Neural cell (in vitro differentiated cells): ENCODE measurements at regions not wholly inside any gene's neighbourhood (a gene's known extent, or its start where the extent isn't known, plus 50 kb on each side); places are given as distances from the start of the nearest gene placed in this dataset.

ENCODE experiments used
- CTCF ChIP-seq: fragments of 450-650 bp; IDR thresholded peaks from 2 replicates; pipeline ENCODE4 v1.5.1; 2014; ENCODE audit warnings: antibody characterized with exemption, mild to moderate bottlenecking, moderate library complexity; ENCODE audit not compliant: poor library complexity, severe bottlenecking
- EP300 ChIP-seq: fragments of 450-650 bp; conservative IDR thresholded peaks from 2 replicates; pipeline ENCODE4 v1.6.1; 2014; ENCODE audit warnings: antibody characterized with exemption, mild to moderate bottlenecking, moderate library complexity; ENCODE audit not compliant: poor library complexity, severe bottlenecking
- EZH2 ChIP-seq: fragments of 200-600, 300-800 bp; shearing (Covaris generic), sonication (generic); IDR thresholded peaks from 2 replicates; pipeline ENCODE4 v1.6.1; 2014; ENCODE audit warnings: antibody characterized with exemption, low read length, borderline replicate concordance, mild to moderate bottlenecking; ENCODE audit not compliant: insufficient read depth, poor library complexity, severe bottlenecking
- RAD21 ChIP-seq: fragments of 450-650 bp; conservative IDR thresholded peaks from 2 replicates; pipeline ENCODE4 v1.6.1; 2014; ENCODE audit warnings: antibody characterized with exemption, mild to moderate bottlenecking, moderate library complexity

DNA sequence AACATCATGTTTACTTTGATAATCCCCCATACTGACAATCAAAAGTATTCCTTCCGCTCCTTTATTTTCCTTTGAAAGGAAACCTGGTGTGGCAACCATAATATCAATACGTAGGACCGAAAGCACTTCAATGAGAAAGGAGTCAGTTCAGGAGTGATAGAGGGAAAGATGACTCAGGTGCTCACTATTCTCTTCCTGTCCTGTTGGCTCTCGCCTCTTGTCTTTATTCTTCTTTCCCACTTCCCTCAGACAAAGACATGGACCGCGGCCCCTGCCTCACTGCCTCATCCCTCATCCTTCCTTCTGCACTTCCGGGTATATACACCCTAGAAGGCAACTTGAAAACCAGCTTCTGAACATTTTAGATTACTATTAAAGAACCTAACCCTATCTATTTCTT, 49.8 kb upstream of the TNIP3 start:
- TF ChIP-seq EP300: no peak
- TF ChIP-seq CTCF: no peak
- no peak for TF ChIP-seq EZH2
- no peak for TF ChIP-seq RAD21
